Ectodermal cell (in vitro differentiated cells): ENCODE measurements at regions not wholly inside any gene's neighbourhood (a gene's known extent, or its start where the extent isn't known, plus 50 kb on each side); places are given as distances from the start of the nearest gene placed in this dataset.

ENCODE experiments used
- H3K27ac ChIP-seq: 2 replicates; pipeline ENCODE4 v1.7.0; 2013; ENCODE audit warnings: mild to moderate bottlenecking, low read depth, low read length; ENCODE audit not compliant: insufficient read depth, poor library complexity, severe bottlenecking
- H3K27me3 ChIP-seq: 2 replicates; pipeline ENCODE4 v1.7.0; 2013; ENCODE audit warnings: mild to moderate bottlenecking, low read length; ENCODE audit not compliant: insufficient read depth, control insufficient read depth, poor library complexity, severe bottlenecking
- H3K36me3 ChIP-seq: one replicate; pipeline ENCODE4 v1.7.0; 2013; ENCODE audit warnings: low read length; ENCODE audit not compliant: control insufficient read depth, insufficient read depth
- H3K4me1 ChIP-seq: one replicate; pipeline ENCODE4 v1.7.0; 2013; ENCODE audit warnings: low read length; ENCODE audit not compliant: control insufficient read depth, insufficient read depth
- H3K4me3 ChIP-seq: 2 replicates; pipeline ENCODE4 v1.7.0; 2013; ENCODE audit warnings: low read depth, low read length, control low read depth; ENCODE audit not compliant: insufficient read depth
- H3K9me3 ChIP-seq: 2 replicates; pipeline ENCODE4 v1.7.0; 2013; ENCODE audit warnings: mild to moderate bottlenecking, low read length, moderate library complexity; ENCODE audit not compliant: control insufficient read depth
- WGBS, 2 experiments: methylation state at CpG; one replicate each; pipeline ENCODE4 v1.1.7; 2013; ENCODE audit warnings: missing lambda C conversion rate in 2 of 2; 5-methylcytosine and 5-hydroxymethylcytosine counted together

DNA sequence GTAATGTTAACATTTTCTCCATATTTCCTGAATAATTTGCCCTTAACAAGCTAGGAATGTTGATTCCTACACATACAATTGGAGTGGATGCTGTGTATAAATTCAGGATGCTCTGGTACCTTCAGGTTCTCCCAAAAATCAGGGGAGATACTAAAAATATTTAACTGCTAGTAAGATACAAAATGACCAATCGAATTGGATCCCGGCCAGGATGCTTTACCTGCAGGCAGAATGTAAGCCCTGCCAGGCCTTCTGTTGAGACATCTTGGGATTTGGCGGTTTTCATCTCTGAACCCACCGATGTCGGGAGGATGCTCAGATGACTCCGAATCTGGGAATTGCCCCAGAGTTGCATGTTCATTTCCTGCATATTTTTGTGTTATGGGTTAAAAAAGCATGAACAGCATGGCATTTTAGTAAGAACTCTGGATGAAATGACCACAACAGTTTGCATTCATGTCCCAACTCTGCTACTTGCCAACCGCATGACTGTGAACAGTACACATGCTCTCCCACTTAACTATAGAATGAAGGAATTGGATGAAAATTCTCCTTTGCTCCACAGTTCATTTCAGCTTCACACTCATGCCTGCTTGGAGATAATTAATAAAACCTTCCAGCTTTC is 241.4 kb upstream of the TBL1XR1 start:
- 93 to 97% methylated on average over 7 of the region's 7 CpGs for WGBS, 2 experiments
- no peaks in the 10 kb centered on the region for H3K36me3 ChIP-seq
- H3K27me3 ChIP-seq = no peaks in the 10 kb centered on the region
- no peaks in the 10 kb centered on the region for H3K9me3 ChIP-seq
- no peak overlapping the region for H3K27ac ChIP-seq
- H3K4me1 ChIP-seq = no peaks in the 10 kb centered on the region
- H3K4me3 ChIP-seq = no peak overlapping the region

GRCh38 chr3:177439694-177440269 is 242.5 kb upstream of the TBL1XR1 start:
- Histone ChIP-seq H3K27me3 (no peaks in the 10 kb centered on the region), H3K4me1 (no peaks in the 10 kb centered on the region), H3K9me3 (no peaks in the 10 kb centered on the region), H3K4me3 (no peak overlapping the region), H3K36me3 (no peaks in the 10 kb centered on the region), H3K27ac (no peak overlapping the region)
- 90 to 100% methylated on average over 1 to 3 of the region's 3 CpGs for WGBS, 2 experiments

- Histone ChIP-seq H3K4me1 (no peaks in the 10 kb centered on the region), H3K9me3 (no peaks in the 10 kb centered on the region), H3K27me3 (no peaks in the 10 kb centered on the region), H3K4me3 (no peak overlapping the region), H3K27ac (no peak overlapping the region), H3K36me3 (no peaks in the 10 kb centered on the region)
- 94 to 96% methylated on average over 8 of the region's 8 CpGs for WGBS, 2 experiments
Observed at GRCh38 chr3:177440456-177441104, 243.3 kb upstream of the TBL1XR1 start.

- Histone ChIP-seq H3K4me1 (no peaks in the 10 kb centered on the region), H3K9me3 (no peaks in the 10 kb centered on the region), H3K27me3 (no peaks in the 10 kb centered on the region), H3K4me3 (no peak overlapping the region), H3K27ac (no peak overlapping the region), H3K36me3 (no peaks in the 10 kb centered on the region)
- 100% methylated on average over 1 of the region's 1 CpG; no CpG with 5 or more reads in 1 of the 2 experiments for WGBS, 2 experiments
Observed at GRCh38 chr3:177441276-177441812, 244.1 kb upstream of the TBL1XR1 start.

DNA sequence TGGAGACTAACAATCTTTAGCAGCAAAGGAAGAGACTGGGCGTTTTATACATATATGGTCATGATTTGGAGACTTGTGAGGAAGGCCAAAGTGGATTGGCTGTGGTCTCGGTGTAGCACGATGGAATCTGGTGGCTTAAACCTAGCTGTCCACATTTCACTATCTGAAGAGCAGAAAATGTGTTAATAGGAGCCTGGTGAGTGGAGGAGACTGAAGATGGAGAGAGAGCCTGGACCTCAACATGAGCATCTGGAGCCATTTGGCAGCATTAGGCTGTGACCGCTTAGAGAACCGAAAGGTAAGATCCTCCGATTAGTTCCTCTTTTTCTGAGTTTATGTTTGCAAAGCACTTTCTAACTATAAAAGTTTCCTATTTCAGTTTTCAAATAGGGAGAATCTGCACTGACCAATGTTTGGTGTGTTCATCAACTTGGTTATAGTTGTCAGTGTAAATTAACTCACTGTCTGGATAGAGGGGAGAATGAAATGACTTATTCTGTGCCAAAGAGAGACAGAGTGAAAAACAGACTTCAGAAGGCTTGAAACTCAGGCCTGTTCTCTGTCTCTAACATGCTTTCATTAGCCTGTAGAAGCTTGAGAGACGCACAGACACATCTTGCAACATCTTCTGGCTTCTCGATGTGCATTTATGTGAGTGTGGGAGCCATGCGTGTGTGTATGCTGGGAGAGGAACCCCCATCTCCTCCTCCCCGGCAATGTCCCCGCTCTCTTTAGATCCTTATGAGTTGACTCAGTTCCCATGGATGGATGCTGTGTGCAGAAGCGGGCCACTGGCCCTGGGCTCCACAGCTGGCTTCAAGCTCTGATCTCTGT is 244.7 kb upstream of the TBL1XR1 start:
- H3K27me3 ChIP-seq = no peaks in the 10 kb centered on the region
- H3K27ac ChIP-seq = no peak overlapping the region
- H3K4me3 ChIP-seq = no peak overlapping the region
- WGBS, 2 experiments = 87 to 92% methylated on average over 12 of the region's 12 CpGs
- no peaks in the 10 kb centered on the region for H3K4me1 ChIP-seq
- H3K36me3 ChIP-seq = no peaks in the 10 kb centered on the region
- no peaks in the 10 kb centered on the region for H3K9me3 ChIP-seq

DNA sequence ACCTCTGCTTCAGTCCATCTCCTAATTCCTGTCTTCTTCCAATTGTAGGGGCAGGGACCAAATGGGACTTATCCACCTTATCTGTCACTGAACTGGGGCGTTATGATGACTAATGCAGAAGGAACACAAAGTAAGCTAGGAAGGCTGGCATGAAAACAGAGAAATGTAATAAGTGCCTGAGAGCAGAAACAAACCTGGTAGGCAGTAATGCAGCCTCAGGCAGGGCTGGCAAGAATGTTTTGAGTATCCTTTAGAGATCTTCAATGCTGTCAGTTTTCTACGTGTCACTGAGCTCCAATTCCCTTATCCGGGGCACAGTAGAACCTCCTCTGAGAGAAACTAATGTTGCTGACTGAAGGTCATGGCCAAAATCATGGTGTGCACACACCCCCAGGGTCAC is 246.2 kb upstream of the TBL1XR1 start:
- Histone ChIP-seq H3K4me1 (no peaks in the 10 kb centered on the region), H3K36me3 (no peaks in the 10 kb centered on the region), H3K4me3 (no peak overlapping the region), H3K27ac (no peak overlapping the region), H3K27me3 (no peaks in the 10 kb centered on the region), H3K9me3 (no peaks in the 10 kb centered on the region)
- WGBS, 2 experiments = 93 to 94% methylated on average over 3 of the region's 3 CpGs

GRCh38 chr3:177444696-177445095 is 247.4 kb upstream of the TBL1XR1 start:
- no peaks in the 10 kb centered on the region for H3K9me3 ChIP-seq
- H3K36me3 ChIP-seq = no peaks in the 10 kb centered on the region
- WGBS, 2 experiments = 100% methylated on average over 1 of the region's 1 CpG; no CpG with 5 or more reads in 1 of the 2 experiments
- H3K4me1 ChIP-seq = no peaks in the 10 kb centered on the region
- no peaks in the 10 kb centered on the region for H3K27me3 ChIP-seq
- H3K4me3 ChIP-seq = no peak overlapping the region
- H3K27ac ChIP-seq = no peak overlapping the region

DNA sequence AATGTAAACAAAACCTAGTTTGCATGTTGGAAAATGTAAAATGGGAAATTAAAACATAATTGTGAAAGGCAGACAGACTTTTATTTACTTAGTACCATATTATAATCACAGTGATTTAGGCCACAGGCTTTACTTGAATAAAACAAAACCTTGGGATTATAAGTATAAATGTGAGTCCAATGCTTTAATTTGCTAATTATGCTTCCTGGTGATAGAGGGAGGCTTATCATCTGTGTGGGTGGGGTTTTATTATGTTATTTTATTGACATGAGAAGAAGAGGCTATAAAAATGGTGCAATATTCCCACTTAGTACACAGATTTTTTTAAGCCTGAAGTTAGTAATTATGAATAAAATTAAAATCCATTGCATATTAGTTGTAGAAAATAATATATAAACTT is 248.3 kb upstream of the TBL1XR1 start:
- no peak overlapping the region for H3K4me3 ChIP-seq
- H3K27me3 ChIP-seq = no peaks in the 10 kb centered on the region
- H3K27ac ChIP-seq = no peak overlapping the region
- H3K36me3 ChIP-seq = no peaks in the 10 kb centered on the region
- H3K4me1 ChIP-seq = no peaks in the 10 kb centered on the region
- H3K9me3 ChIP-seq = no peaks in the 10 kb centered on the region

DNA sequence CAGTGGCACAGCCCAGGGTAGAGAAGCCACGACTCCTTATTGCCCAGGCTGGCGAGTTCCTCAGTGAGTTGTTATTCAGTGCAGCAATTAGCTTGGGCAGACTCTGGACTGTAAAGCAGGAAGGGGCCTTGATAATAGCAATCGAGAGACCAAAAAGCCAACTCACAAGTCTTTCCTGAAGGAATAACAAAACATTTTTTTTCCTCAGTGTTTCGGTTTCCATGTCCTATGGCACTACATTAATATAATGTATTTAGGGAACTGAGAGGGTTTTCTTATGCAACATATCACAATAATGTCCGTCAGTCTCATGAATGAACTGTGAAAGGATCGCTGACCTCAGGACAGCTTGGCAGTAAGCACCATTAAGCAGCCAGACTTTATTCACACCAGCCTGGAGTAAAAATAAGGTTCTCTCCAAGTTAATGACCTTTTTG is 248.9 kb upstream of the TBL1XR1 start:
- no peaks in the 10 kb centered on the region for H3K9me3 ChIP-seq
- H3K4me3 ChIP-seq = no peak overlapping the region
- H3K36me3 ChIP-seq = no peaks in the 10 kb centered on the region
- H3K27me3 ChIP-seq = no peaks in the 10 kb centered on the region
- no peak overlapping the region for H3K27ac ChIP-seq
- WGBS, 2 experiments = 92 to 93% methylated on average over 5 to 6 of the region's 6 CpGs
- H3K4me1 ChIP-seq = peaks cover 3% of the 10 kb centered on the region

DNA sequence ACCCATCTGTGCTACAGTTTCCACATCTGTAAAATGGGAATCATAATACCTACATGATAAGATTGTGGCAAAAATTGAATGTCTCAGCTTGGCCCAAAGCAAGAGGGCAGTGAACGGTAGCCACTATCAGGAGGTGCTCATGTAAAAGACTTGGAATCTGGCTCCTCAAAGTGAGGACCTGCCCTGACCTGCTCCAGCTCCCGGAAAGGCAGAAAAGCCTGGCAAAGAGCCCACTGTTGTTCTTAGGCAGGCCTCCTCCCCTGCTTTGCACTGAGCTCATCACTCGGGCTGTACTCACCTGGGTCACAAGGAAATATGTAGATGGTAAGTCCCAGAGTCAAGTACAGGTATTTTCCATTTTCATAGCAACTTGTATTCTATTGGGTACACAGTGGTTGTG is 250.7 kb upstream of the TBL1XR1 start:
- no peaks in the 10 kb centered on the region for H3K27me3 ChIP-seq
- H3K4me3 ChIP-seq = no peak overlapping the region
- H3K27ac ChIP-seq = no peak overlapping the region
- WGBS, 2 experiments = 87 to 95% methylated on average over 3 of the region's 3 CpGs
- no peaks in the 10 kb centered on the region for H3K36me3 ChIP-seq
- H3K4me1 ChIP-seq = peaks cover 20% of the 10 kb centered on the region
- H3K9me3 ChIP-seq = no peaks in the 10 kb centered on the region
